ENCODE measurements at regions not wholly inside any gene's neighbourhood (a gene's known extent, or its start where the extent isn't known, plus 50 kb on each side); places are given as distances from the start of the nearest gene placed in this dataset.

DNA sequence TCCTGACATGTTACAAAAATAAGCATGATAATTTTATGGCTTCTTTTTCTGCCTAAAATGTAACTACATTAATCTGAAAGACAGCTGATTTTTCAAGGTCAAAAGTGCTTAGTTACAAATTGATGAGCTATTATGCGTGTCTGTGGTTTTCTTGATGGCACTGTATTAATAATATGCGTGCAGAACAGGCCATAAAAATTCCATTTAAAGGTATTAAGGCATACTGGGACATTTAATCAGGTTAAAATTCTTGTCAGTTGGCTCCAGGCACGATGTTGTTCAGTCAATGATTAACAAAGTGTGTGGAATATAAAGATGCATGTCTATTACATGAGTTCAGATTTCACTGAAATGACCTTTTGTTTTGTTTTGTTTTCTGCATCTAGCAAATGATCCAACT is 420.1 kb upstream of the ZNF804A start:
- WGBS, 2 experiments (ENCODE audit: low coverage in 1 of 2, low lambda C conversion rate in 2 of 2, missing lambda C conversion rate in 2 of 2) = 8 to 9% methylated on average over 3 of the region's 3 CpGs
- in situ Hi-C loops (cut with MboI) = no loop called here

DNA sequence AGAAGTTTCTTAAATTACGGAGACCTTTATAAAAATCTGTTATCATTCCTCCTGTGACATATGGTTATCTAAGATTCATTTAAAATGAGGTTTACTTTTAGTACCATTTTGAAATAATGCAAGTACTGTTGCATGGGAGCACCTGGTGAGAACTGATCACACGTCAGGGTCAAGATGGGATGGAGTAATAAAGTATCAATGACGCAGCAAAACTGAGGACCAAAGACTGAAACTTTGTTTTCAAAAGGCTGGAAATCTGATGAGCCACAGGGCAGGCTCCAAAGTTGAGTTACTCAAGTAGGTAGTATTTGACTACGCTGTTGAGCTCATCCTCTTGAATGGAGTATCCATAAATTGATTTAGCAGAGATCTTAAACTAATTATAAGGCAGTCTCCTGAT is 411.9 kb upstream of the ZNF804A start:
- H3K9ac ChIP-seq = no peak overlapping the region
- TF ChIP-seq EZH2 (IDR thresholded peaks at IDR 0.05; ENCODE audit: insufficient read depth, poor library complexity, severe bottlenecking) (no peak), EZH2phosphoT487 (IDR thresholded peaks at IDR 0.05; ENCODE audit: insufficient read depth, low read depth) (no peak)
- H3K9me3 ChIP-seq (ENCODE audit: low read depth) = no peaks in the 10 kb centered on the region
- H3F3A ChIP-seq (ENCODE audit: insufficient read depth) = no peaks in the 10 kb centered on the region
- WGBS, 2 experiments (ENCODE audit: low coverage in 1 of 2, low lambda C conversion rate in 2 of 2, missing lambda C conversion rate in 2 of 2) = 9 to 11% methylated on average over 4 of the region's 4 CpGs
- H3K27ac ChIP-seq = no peak overlapping the region
- H2AFZ ChIP-seq = no peak overlapping the region
- H3K4me2 ChIP-seq (ENCODE audit: unreplicated experiment) = no peak overlapping the region
- no peaks in the 10 kb centered on the region for H3K79me2 ChIP-seq (ENCODE audit: insufficient read depth)
- H4K20me1 ChIP-seq (ENCODE audit: insufficient read depth) = no peaks in the 10 kb centered on the region
- H3K27me3 ChIP-seq (replicated peaks; ENCODE audit: insufficient read depth) = no peaks in the 10 kb centered on the region
- no peaks in the 10 kb centered on the region for H3K9me2 ChIP-seq (ENCODE audit: insufficient read depth)
- H3K4me3 ChIP-seq = no peak overlapping the region
- in situ Hi-C loops (cut with MboI) = no loop called here
- no peak for DNase-seq
- no peaks in the 10 kb centered on the region for H3K36me3 ChIP-seq (ENCODE audit: low read depth)
- H3K4me1 ChIP-seq (ENCODE audit: insufficient read depth) = no peaks in the 10 kb centered on the region

More for the DNA sequence above, 420.1 kb upstream of the ZNF804A start:
- no peaks in the 10 kb centered on the region for H3K36me3 ChIP-seq (ENCODE audit: low read depth)
- no peak overlapping the region for H2AFZ ChIP-seq
- no peak overlapping the region for H3K9ac ChIP-seq
- no peak overlapping the region for H3K4me3 ChIP-seq
- H3K4me2 ChIP-seq (ENCODE audit: unreplicated experiment) = no peak overlapping the region
- TF ChIP-seq EZH2 (IDR thresholded peaks at IDR 0.05; ENCODE audit: insufficient read depth, poor library complexity, severe bottlenecking) (no peak), EZH2phosphoT487 (IDR thresholded peaks at IDR 0.05; ENCODE audit: insufficient read depth, low read depth) (no peak)
- H3K27me3 ChIP-seq (replicated peaks; ENCODE audit: insufficient read depth) = no peaks in the 10 kb centered on the region
- no peak for DNase-seq
- no peaks in the 10 kb centered on the region for H3F3A ChIP-seq (ENCODE audit: insufficient read depth)
- no peak overlapping the region for H3K27ac ChIP-seq
- H4K20me1 ChIP-seq (ENCODE audit: insufficient read depth) = no peaks in the 10 kb centered on the region
- H3K9me2 ChIP-seq (ENCODE audit: insufficient read depth) = no peaks in the 10 kb centered on the region
- H3K9me3 ChIP-seq (ENCODE audit: low read depth) = peaks cover 7% of the 10 kb centered on the region
- no peaks in the 10 kb centered on the region for H3K4me1 ChIP-seq (ENCODE audit: insufficient read depth)
- H3K79me2 ChIP-seq (ENCODE audit: insufficient read depth) = no peaks in the 10 kb centered on the region

DNA sequence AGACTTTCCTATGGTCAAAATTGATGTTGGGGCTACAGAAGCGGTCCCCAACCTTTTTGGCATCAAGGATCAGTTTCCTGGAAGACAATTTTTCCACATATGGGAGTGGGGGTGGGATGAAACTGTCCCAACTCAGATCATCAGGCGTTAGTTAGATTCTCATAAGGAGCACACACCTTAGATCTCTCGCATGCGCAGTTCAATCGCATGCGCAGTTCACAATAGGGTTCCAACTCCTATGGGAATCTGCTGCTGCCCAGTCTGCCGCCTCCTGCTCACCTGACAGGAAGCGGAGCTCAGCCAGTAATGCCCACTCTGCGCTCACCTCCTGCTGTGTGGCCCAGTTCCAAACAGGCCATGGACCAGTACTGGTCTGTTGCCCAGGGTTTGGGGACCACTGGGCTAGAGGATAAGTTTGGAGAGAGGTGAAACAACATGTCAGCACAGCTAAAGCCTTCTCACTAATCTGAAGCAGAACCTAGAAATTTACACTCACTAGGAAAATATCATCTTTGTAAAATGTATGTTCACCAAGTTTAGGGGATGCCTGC is 410.8 kb upstream of the ZNF804A start:
- Histone ChIP-seq H2AFZ (no peak overlapping the region), H3K79me2 (ENCODE audit: insufficient read depth) (no peaks in the 10 kb centered on the region), H3K4me2 (ENCODE audit: unreplicated experiment) (no peak overlapping the region), H3K36me3 (ENCODE audit: low read depth) (no peaks in the 10 kb centered on the region), H3K9me2 (ENCODE audit: insufficient read depth) (no peaks in the 10 kb centered on the region), H3K4me1 (ENCODE audit: insufficient read depth) (no peaks in the 10 kb centered on the region), H4K20me1 (ENCODE audit: insufficient read depth) (no peaks in the 10 kb centered on the region), H3K4me3 (no peak overlapping the region), H3K27ac (no peak overlapping the region), H3F3A (ENCODE audit: insufficient read depth) (no peaks in the 10 kb centered on the region), H3K9me3 (ENCODE audit: low read depth) (no peaks in the 10 kb centered on the region), H3K27me3 (replicated peaks; ENCODE audit: insufficient read depth) (no peaks in the 10 kb centered on the region), H3K9ac (no peak overlapping the region)
- no peak for TF ChIP-seq EZH2phosphoT487 (IDR thresholded peaks at IDR 0.05; ENCODE audit: insufficient read depth, low read depth)
- DNase-seq = no peak
- 59 to 62% methylated on average over 9 of the region's 9 CpGs for WGBS, 2 experiments (ENCODE audit: low coverage in 1 of 2, low lambda C conversion rate in 2 of 2, missing lambda C conversion rate in 2 of 2)
- in situ Hi-C loops (cut with MboI) = no loop called here

DNA sequence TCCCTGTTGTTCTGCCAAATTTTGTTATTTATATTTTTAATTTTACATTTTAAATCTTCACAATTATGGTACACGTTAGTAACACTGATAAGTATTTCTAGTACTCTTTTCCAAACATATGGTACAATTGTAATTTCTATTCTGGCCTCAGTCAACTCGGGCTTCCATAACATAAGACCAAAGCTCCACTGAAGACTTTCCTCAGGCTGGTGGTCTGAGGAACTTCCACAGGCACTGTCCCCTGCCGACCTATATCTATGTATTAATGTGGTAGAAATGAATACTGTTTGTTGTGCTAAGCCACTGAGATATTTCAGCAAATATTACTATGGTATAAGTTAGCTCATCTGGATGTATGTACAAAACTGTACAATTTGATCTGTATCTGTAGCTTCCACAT is 407.6 kb upstream of the ZNF804A start:
- no peak overlapping the region for H3K27ac ChIP-seq
- WGBS, 2 experiments (ENCODE audit: low coverage in 1 of 2, low lambda C conversion rate in 2 of 2, missing lambda C conversion rate in 2 of 2) = 2 to 7% methylated on average over 3 of the region's 3 CpGs
- no peaks in the 10 kb centered on the region for H4K20me1 ChIP-seq (ENCODE audit: insufficient read depth)
- H3K79me2 ChIP-seq (ENCODE audit: insufficient read depth) = no peaks in the 10 kb centered on the region
- in situ Hi-C loops (cut with MboI) = no loop called here
- no peak overlapping the region for H2AFZ ChIP-seq
- no peaks in the 10 kb centered on the region for H3K9me3 ChIP-seq (ENCODE audit: low read depth)
- no peaks in the 10 kb centered on the region for H3K36me3 ChIP-seq (ENCODE audit: low read depth)
- H3K9ac ChIP-seq = no peak overlapping the region
- no peak overlapping the region for H3K4me2 ChIP-seq (ENCODE audit: unreplicated experiment)
- no peaks in the 10 kb centered on the region for H3K27me3 ChIP-seq (replicated peaks; ENCODE audit: insufficient read depth)
- H3K9me2 ChIP-seq (ENCODE audit: insufficient read depth) = no peaks in the 10 kb centered on the region
- DNase-seq = no peak
- H3K4me3 ChIP-seq = no peak overlapping the region
- H3F3A ChIP-seq (ENCODE audit: insufficient read depth) = no peaks in the 10 kb centered on the region
- TF ChIP-seq EZH2phosphoT487 (IDR thresholded peaks at IDR 0.05; ENCODE audit: insufficient read depth, low read depth) (no peak), EZH2 (IDR thresholded peaks at IDR 0.05; ENCODE audit: insufficient read depth, poor library complexity, severe bottlenecking) (no peak)
- no peaks in the 10 kb centered on the region for H3K4me1 ChIP-seq (ENCODE audit: insufficient read depth)

GRCh38 chr2:184192649-184193048 is 405.7 kb upstream of the ZNF804A start:
- no peak for DNase-seq
- H3K27me3 ChIP-seq (replicated peaks; ENCODE audit: insufficient read depth) = no peaks in the 10 kb centered on the region
- H3F3A ChIP-seq (ENCODE audit: insufficient read depth) = no peaks in the 10 kb centered on the region
- H3K4me3 ChIP-seq = no peak overlapping the region
- no peaks in the 10 kb centered on the region for H3K4me1 ChIP-seq (ENCODE audit: insufficient read depth)
- H3K9me3 ChIP-seq (ENCODE audit: low read depth) = no peaks in the 10 kb centered on the region
- no peak for TF ChIP-seq EZH2phosphoT487 (IDR thresholded peaks at IDR 0.05; ENCODE audit: insufficient read depth, low read depth)
- H2AFZ ChIP-seq = no peak overlapping the region
- H3K9ac ChIP-seq = no peak overlapping the region
- no peaks in the 10 kb centered on the region for H3K79me2 ChIP-seq (ENCODE audit: insufficient read depth)
- in situ Hi-C loops (cut with MboI) = no loop called here
- H4K20me1 ChIP-seq (ENCODE audit: insufficient read depth) = no peaks in the 10 kb centered on the region
- WGBS, 2 experiments (ENCODE audit: low coverage in 1 of 2, low lambda C conversion rate in 2 of 2, missing lambda C conversion rate in 2 of 2) = 13 to 16% methylated on average over 2 of the region's 2 CpGs
- H3K36me3 ChIP-seq (ENCODE audit: low read depth) = no peaks in the 10 kb centered on the region
- no peak overlapping the region for H3K4me2 ChIP-seq (ENCODE audit: unreplicated experiment)
- no peaks in the 10 kb centered on the region for H3K9me2 ChIP-seq (ENCODE audit: insufficient read depth)
- H3K27ac ChIP-seq = no peak overlapping the region

Data from GM23248 (cell line).